ENCODE measurements at regions not wholly inside any gene's neighbourhood (a gene's known extent, or its start where the extent isn't known, plus 50 kb on each side); places are given as distances from the start of the nearest gene placed in this dataset.

- H3K4me3 ChIP-seq (ENCODE audit: low read length) = no peak overlapping the region
- TF ChIP-seq CTCF (conservative IDR thresholded peaks at IDR 0.05; ENCODE audit: low read depth, low read length) = no peak
- DNase-seq (ENCODE audit: low read depth) = no peak
Observed at GRCh38 chr6:125678601-125679000, 70.8 kb upstream of the HEY2 start.

GRCh38 chr6:125679128-125679527, 70.3 kb upstream of the HEY2 start:
- DNase-seq (ENCODE audit: low read depth) = no peak
- TF ChIP-seq CTCF (conservative IDR thresholded peaks at IDR 0.05; ENCODE audit: low read depth, low read length) = no peak
- H3K4me3 ChIP-seq (ENCODE audit: low read length) = no peak overlapping the region

GRCh38 chr6:125679651-125680050, 69.8 kb upstream of the HEY2 start:
- DNase-seq (ENCODE audit: low read depth) = no peak
- no peak for TF ChIP-seq CTCF (conservative IDR thresholded peaks at IDR 0.05; ENCODE audit: low read depth, low read length)
- H3K4me3 ChIP-seq (ENCODE audit: low read length) = no peak overlapping the region

DNA sequence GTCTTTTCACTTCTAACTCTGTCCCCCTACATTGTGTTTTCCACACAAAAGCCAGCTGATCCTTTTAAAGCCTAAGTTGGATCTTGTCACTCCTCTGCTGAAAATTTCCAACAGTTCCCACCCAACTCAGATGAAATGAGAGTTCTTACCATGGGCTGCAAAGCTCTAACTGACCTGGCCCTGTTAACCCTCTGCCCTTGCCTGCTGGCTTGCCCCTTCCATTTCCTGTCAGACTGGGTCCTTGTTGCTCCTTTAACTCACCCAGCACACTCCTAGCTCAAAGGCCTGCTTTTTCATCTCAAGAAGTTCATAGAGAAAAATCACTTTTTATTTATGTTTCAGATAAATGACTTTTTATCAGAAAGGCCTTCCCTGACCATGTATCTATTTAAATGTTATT, 66.5 kb upstream of the HEY2 start:
- no peak for DNase-seq (ENCODE audit: low read depth)
- H3K4me3 ChIP-seq (ENCODE audit: low read length) = no peak overlapping the region
- TF ChIP-seq CTCF (conservative IDR thresholded peaks at IDR 0.05; ENCODE audit: low read depth, low read length) = no peak

- no peak overlapping the region for H3K4me3 ChIP-seq (ENCODE audit: low read length)
- no peak for TF ChIP-seq CTCF (conservative IDR thresholded peaks at IDR 0.05; ENCODE audit: low read depth, low read length)
Observed at GRCh38 chr6:125688138-125688537, 61.3 kb upstream of the HEY2 start.

GRCh38 chr6:125693480-125693879, 56.0 kb upstream of the HEY2 start:
- no peak overlapping the region for H3K4me3 ChIP-seq (ENCODE audit: low read length)
- TF ChIP-seq CTCF (conservative IDR thresholded peaks at IDR 0.05; ENCODE audit: low read depth, low read length) = no peak
- DNase-seq (ENCODE audit: low read depth) = no peak

More at GRCh38 chr6:125688138-125688537, 61.3 kb upstream of the HEY2 start:
- DNase-seq (ENCODE audit: low read depth) = no peak

GRCh38 chr6:125699591-125699990, 49.8 kb upstream of the HEY2 start:
- H3K4me3 ChIP-seq (ENCODE audit: low read length) = no peak overlapping the region
- no peak for TF ChIP-seq CTCF (conservative IDR thresholded peaks at IDR 0.05; ENCODE audit: low read depth, low read length)
- DNase-seq (ENCODE audit: low read depth) = no peak
